MV-4-11 (cell line): ENCODE measurements at regions not wholly inside any gene's neighbourhood (a gene's known extent, or its start where the extent isn't known, plus 50 kb on each side); places are given as distances from the start of the nearest gene placed in this dataset.
"Not testable (repeated sequence)": the region's sequence is repeated elsewhere in the genome, so short reads cannot be mapped to it uniquely, and the experiment has no call there.

Experiments
- DNase-seq: peaks from one replicate; lab custom pipeline; 2025; lab: John Stamatoyannopoulos, UW

GRCh38 chr2:223181561-223181960 lies 129.6 kb downstream of the KCNE4 start:
- no peak for DNase-seq

GRCh38 chr2:223182356-223182755 lies 130.4 kb downstream of the KCNE4 start:
- no peak for DNase-seq

GRCh38 chr2:223185638-223186037 lies 133.6 kb downstream of the KCNE4 start:
- DNase-seq = no peak

GRCh38 chr2:223187256-223187655 lies 135.3 kb downstream of the KCNE4 start:
- DNase-seq = no peak

GRCh38 chr2:223190561-223191206 lies 138.7 kb downstream of the KCNE4 start:
- not testable (repeated sequence) for DNase-seq

- DNase-seq = no peak
These were observed 144.3 kb downstream of the KCNE4 start for GRCh38 chr2:223196331-223196730.

- DNase-seq = no peak
These were observed 145.1 kb downstream of the KCNE4 start for GRCh38 chr2:223197046-223197445.

- DNase-seq = no peak
These were observed 147.8 kb downstream of the KCNE4 start for GRCh38 chr2:223199531-223200515.

- no peak for DNase-seq
These were observed 152.3 kb downstream of the KCNE4 start for GRCh38 chr2:223203971-223204929.

GRCh38 chr2:223210489-223210888 lies 158.5 kb downstream of the KCNE4 start:
- DNase-seq = no peak

- no peak for DNase-seq
These were observed 162.6 kb downstream of the KCNE4 start for GRCh38 chr2:223214394-223215253.

GRCh38 chr2:223215254-223215516 lies 163.2 kb downstream of the KCNE4 start:
- DNase-seq = no peak

GRCh38 chr2:223217373-223217772 lies 165.4 kb downstream of the KCNE4 start:
- no peak for DNase-seq

- DNase-seq = no peak
These were observed 166.7 kb downstream of the KCNE4 start for GRCh38 chr2:223218587-223219178.

GRCh38 chr2:223219872-223220657 lies 168.1 kb downstream of the KCNE4 start:
- DNase-seq = no peak

GRCh38 chr2:223220658-223220925 lies 168.6 kb downstream of the KCNE4 start:
- DNase-seq = no peak

- DNase-seq = no peak
These were observed 169.3 kb downstream of the KCNE4 start for GRCh38 chr2:223221139-223221835.

- no peak for DNase-seq
These were observed 170.4 kb downstream of the KCNE4 start for GRCh38 chr2:223222397-223222796.

- no peak for DNase-seq
These were observed 171.2 kb downstream of the KCNE4 start for GRCh38 chr2:223223156-223223555.

- DNase-seq = no peak
These were observed 173.3 kb downstream of the KCNE4 start for GRCh38 chr2:223225266-223225665.
